Body of pancreas (tissue), 4 donors: ENCODE measurements at regions not wholly inside any gene's neighbourhood (a gene's known extent, or its start where the extent isn't known, plus 50 kb on each side); places are given as distances from the start of the nearest gene placed in this dataset.

ENCODE experiments used
- CTCF ChIP-seq, 7 experiments: fragments of 450-650 bp in 4 of 7; fragments of 200-600 bp in 3 of 7; sonication (generic) in 3 of 7; IDR thresholded peaks; one replicate each; pipeline ENCODE4 v1.5.1; 2016 to 2019; ENCODE audit warnings: antibody characterized with exemption in 7 of 7
- POLR2A ChIP-seq, 3 donors: fragments of 450-650 bp; IDR thresholded peaks; one replicate each; pipeline ENCODE4 v1.6.1; 2016; ENCODE audit warnings: antibody characterized with exemption in 3 of 3, mild to moderate bottlenecking in 2 of 3

DNA sequence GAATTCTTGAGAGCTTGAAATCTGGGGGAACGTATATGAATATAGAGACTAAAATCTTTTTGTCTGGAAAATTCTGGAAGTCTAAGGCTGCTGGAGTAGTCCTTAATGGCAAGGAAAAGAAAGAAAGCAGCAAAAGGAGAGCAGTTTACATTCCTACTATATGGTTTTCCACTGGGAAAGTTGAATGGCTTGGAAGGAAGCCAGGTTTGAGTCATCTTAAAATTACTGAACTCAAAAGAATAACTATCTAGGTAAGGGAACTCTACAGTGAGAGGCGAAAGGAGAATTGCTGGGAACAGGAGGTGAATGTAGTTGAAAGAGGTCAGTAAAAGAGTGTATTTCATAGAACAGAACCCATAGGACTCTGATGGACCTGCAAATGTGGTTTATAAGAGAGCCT, 258.1 kb upstream of the EDIL3 start:
- TF ChIP-seq POLR2A (IDR thresholded peaks at IDR 0.05) = no peak
- TF ChIP-seq CTCF (IDR thresholded peaks at IDR 0.05) = no peak
